Stimulated activated CD4-positive, alpha-beta T cell treated with anti-CD3 and anti-CD28 coated beads, Interleukin-15, amount 100 ng/mL, for 24 hours (primary cell): ENCODE measurements at regions not wholly inside any gene's neighbourhood (a gene's known extent, or its start where the extent isn't known, plus 50 kb on each side); places are given as distances from the start of the nearest gene placed in this dataset.
"Not testable (repeated sequence)": the region's sequence is repeated elsewhere in the genome, so short reads cannot be mapped to it uniquely, and the experiment has no call there.

Experiments
- DNase-seq: peaks from one replicate; pipeline ENCODE4 v3.0.0-alpha.2; 2020

GRCh38 chr9:15032860-15033259 lies 122.6 kb upstream of the FREM1 start:
- DNase-seq, result no peak

GRCh38 chr9:15021146-15021545 lies 110.9 kb upstream of the FREM1 start:
- DNase-seq, result no peak

DNA sequence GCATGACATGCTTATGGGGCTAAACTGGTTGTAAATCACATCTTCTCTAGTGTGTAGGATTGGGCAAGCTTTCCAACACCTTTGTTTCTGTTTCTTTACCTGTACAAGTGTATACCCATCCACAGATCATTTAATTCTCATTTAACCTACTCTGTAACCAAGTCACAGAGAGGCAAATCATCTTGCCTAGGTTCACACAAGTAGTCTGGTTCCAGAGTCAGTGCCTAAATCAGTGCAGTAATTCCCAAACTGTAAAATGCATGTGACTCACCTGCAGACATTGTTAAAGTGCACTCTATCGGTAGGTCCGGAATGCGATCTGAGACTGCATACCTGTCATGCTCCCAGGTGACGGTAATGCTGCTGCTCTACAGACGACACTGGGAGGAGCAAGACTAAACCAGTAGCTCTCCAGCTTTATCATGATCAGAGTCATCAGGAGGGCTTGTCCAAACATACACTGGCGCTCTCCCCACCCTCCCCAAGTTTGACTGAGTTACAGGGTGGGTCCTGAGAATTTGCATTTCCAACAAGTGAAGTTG lies 107.9 kb upstream of the FREM1 start:
- no peak for DNase-seq

- no peak for DNase-seq
These were observed 100.4 kb upstream of the FREM1 start for GRCh38 chr9:15010581-15010980.

GRCh38 chr9:15007698-15008097 lies 97.5 kb upstream of the FREM1 start:
- no peak for DNase-seq

GRCh38 chr9:14994738-14995137 lies 84.5 kb upstream of the FREM1 start:
- no peak for DNase-seq

GRCh38 chr9:14993901-14994554 lies 83.8 kb upstream of the FREM1 start:
- DNase-seq, result no peak

GRCh38 chr9:14993061-14993800 lies 83.0 kb upstream of the FREM1 start:
- DNase-seq, result peak; percentile 81

DNA sequence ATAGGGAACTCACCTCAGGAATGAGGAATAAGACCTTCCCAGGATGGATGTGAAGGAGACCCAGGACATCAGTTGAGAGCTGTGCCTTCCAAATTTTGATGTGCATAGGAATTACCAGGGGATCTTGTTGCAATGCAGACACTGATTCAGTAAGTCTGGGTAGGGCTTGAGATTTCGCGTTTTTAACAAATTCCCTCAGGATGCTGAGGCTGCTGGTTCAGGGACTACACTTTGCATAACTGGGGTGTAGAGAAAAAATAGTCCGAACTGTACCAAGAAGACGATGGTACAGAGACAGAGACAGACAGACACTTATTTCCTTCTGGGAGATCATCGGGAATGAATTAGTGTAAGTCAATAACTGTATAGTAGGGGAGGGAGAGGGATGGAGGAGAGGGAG lies 82.3 kb upstream of the FREM1 start:
- DNase-seq, result no peak

DNA sequence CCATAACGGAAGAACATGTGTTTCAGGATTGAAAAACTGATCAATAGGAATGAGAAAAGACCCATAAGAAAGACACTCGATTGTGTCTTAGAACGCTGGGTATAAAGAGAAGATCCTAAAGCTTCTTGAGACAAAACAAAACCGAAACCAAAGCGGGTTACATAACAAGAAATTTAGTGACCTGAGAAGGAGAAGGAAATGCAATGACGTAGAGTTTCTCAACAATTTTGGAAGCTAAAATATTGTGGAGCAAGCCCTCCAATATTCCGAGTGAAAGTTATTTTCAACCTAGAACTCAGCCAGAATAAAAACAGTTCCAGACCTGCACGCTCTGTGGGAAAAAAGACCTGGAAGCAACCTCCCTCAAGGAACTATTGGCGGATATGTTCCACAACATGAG lies 81.9 kb upstream of the FREM1 start:
- no peak for DNase-seq

GRCh38 chr9:14990647-14991046 lies 80.4 kb upstream of the FREM1 start:
- not testable (repeated sequence) for DNase-seq

- DNase-seq, result no peak
These were observed 79.6 kb upstream of the FREM1 start for GRCh38 chr9:14989811-14990210.

DNA sequence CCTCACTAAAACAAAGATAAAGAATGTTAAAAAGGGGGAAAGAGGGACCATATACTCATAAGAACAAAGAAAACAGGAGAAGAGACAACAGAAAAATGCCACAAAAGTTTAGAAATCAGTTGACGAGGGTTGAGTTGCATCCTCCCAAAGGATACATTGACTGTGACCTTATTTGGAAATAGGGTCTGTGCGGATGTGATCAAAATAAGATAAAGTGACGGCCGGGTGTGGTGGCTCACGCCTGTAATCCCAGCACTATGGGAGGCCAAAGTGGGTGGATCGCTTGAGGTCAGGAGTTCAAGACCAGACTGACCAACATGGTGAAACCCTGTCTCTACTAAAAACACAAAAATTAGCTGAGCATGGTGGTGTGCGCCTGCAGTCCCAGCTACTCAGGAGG lies 79.1 kb upstream of the FREM1 start:
- not testable (repeated sequence) for DNase-seq

DNA sequence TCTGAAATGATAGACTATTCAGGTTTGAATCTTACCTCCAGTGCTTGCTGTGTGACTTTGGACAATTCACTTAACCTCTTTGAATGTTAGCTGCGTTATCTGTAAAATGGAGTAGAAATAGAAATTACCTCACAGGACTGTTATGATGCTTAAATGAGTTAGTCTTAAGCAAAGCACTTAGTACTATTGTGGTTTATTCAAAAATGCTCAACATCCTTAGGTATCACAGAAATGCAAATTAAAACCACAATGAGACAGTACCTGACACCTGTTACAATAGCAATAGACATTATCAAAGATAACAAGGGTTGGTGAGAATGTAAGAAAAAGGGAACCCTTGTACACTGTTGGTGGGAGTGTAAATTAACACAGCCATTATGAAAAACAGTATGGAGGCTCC lies 77.6 kb upstream of the FREM1 start:
- no peak for DNase-seq

GRCh38 chr9:14985419-14985818 lies 75.2 kb upstream of the FREM1 start:
- DNase-seq, result no peak

GRCh38 chr9:14983599-14983998 lies 73.4 kb upstream of the FREM1 start:
- no peak for DNase-seq

- no peak for DNase-seq
These were observed 71.2 kb upstream of the FREM1 start for GRCh38 chr9:14981291-14981950.

GRCh38 chr9:14978022-14979000 lies 68.1 kb upstream of the FREM1 start:
- DNase-seq, result no peak

- no peak for DNase-seq
These were observed 57.5 kb upstream of the FREM1 start for GRCh38 chr9:14967450-14968321.

DNA sequence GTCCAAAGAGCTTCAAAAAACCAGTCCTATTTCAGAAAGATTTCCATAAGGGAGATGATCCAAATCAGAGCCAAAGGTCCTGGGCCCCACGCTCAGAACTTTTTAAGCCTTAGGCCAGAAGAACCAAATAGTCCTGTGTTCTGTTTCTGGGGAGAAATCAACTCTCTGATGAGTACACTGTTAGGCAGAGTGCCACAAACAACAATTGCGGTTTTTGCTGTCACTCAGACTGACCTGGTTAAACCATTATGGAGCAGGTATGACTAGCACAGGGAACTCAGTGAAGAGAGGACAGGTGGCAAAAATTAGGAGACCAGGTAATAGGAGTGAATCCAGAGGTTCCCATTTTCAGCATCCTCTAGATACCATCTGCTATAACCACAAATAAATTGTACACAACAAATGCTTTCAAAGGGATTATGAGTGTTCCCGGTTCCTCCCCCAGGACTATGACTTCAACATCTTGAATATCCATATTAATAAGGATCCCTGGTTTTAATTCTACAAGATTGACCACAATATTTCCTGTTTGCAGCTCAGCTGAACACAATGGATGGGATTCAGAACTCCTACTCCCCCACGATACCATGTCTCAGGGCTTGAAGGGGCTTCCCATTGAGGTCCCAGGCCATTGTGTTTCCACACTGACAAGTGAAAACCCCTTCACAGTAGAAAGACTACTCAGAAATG lies 52.1 kb upstream of the FREM1 start:
- no peak for DNase-seq
